Hematopoietic multipotent progenitor cell (in vitro differentiated cells): ENCODE measurements at regions not wholly inside any gene's neighbourhood (a gene's known extent, or its start where the extent isn't known, plus 50 kb on each side); places are given as distances from the start of the nearest gene placed in this dataset.
A peak's percentile ranks its signal among the peaks of the same experiment; 100 is the strongest.

Experiments
- DNase-seq, 3 donors: peaks; one replicate each; pipeline ENCODE4 v3.0.0-alpha.2; 2011 to 2015; ENCODE audit warnings: low read depth in 2 of 3, low spot score in 2 of 3

DNA sequence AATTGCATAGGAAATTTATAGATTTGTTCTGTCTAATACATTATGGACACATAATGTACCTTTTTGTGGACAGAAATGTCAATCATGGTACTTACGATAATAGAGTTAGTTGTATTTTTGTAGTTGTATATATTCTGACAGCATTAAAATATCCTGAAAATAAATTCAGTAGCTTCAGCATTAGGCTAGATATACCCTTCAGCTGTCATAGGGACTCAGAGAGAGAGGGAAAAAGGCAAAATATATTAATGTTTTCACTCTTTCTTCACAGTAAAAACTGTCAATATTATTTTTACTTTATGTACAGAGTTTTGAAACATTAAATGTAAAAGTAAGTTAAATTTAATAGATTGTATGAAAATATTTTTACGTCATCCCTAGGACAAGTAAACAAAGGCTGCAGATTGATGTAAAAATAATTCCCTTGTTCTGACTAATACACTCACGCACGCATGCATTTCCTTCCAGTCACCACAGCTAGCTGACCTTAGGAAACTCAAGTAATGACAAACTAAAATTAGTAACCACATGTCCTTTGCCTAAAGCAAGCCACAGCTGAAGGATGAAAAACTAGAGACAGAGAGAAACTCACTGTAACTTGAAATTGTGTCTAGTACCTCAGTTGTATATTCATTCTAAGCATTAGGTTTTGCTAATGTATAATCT, 104.7 kb upstream of the CARD18 start:
- DNase-seq: peak in 2 of 3 donors; percentile 15

DNA sequence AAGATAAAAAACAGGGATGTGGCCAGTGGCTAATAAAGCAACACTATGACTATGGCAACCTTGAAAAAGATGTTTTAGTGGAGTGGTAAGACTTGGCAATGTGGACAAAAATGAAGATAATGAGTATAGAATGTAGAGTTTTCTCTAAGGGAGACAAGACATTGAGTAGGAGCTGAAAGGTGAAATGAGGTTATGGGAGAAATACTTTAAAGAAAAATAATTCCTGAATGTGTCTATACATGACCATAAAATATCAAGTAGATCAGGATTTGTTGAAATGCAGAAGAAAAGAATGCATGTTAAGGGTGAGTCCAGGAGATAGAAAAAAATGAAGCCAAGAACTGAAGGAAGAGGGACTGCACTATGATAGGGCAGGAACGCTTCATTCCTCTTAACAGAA, 101.6 kb upstream of the CARD18 start:
- no peak for DNase-seq

DNA sequence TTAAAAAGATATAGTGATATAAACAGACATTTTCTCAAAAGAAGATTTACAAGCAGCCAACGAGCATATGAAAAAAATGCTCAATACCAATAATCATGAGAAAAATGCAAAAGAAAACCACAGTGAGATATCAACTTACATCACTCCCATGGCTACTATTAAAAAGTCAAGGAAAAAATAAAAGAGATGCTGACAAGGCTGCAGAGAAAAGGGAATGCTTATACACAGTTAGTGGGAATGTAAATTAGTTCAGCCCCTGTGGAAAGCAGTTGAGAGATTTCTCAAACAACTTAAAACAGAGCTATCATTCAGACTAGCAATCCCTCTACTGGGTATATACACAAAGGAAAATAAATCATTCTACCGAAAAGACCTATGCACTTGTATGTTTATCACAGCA, 97.1 kb upstream of the CARD18 start:
- DNase-seq: no peak

DNA sequence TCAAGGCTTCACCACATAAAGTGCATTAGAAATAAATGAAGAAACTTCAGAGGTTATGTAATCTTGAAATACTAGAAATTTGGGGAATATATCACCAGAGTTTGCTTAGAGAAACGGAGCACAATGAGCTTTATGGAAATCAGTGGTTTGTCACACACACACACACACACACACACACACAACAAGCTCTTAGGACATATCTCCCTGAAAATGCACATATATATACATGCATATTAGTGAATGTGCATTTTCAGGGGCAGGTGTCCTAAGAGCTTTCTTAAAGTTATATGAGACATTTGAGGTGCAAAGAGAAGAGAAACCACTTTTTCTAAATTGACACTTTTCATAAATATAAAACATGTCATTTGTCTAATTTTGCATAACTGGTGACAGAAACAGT, 93.7 kb upstream of the CARD18 start:
- DNase-seq: no peak

DNA sequence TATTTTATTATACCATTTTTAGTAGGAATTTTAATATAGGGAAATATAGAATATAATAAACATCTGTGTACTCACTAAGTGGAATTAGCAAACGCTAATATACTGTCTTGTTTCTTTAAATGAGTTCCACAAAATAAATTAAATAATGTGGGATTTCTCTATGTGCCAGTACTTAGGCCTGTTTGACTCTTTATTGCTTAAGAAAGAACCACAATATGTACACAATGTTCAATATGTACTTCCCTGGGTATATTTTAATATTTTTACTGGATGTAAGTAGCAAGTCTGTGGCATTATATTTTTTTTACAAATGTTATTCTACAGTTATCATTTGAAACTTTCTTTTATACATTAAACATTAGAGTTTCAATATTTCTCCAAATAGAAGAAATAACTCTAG, 92.5 kb upstream of the CARD18 start:
- no peak for DNase-seq

DNA sequence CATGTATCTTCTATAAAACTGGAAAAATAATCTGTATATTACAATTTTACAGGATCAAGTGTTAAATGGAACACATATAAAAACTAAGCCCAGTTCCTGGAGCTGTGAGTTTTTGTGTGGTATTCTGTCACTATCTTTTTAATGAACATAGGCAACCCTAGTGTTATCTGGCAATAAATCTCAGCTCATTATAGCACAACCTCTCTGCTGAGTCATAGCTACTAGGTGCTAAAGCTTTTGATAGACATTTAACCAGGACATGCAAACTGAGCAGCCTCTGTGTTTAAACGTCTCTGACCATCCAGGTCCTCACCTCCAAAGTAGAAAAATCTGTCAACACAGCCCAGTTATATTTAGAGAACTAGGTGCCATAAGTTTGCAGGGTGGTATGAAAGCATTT, 91.0 kb upstream of the CARD18 start:
- DNase-seq: no peak

DNA sequence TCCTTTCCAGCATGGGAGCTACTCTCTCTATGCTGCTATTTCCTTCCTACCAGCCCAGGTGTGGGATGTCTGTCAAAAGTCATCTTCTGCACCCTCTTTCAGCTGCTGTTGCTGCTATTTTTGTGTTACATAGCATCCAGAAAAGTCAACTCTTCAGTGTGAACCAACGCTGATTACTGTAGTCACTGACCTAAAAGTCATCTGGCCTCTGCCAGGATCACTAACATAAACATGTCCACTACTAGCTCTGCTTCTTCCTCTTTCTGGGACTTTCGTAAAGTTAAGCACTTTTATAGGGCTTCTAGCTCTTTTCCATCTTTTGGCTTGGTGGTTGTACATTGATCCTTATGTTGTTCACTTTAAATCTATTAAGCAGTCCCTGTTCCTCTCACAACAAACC, 90.2 kb upstream of the CARD18 start:
- DNase-seq: no peak

DNA sequence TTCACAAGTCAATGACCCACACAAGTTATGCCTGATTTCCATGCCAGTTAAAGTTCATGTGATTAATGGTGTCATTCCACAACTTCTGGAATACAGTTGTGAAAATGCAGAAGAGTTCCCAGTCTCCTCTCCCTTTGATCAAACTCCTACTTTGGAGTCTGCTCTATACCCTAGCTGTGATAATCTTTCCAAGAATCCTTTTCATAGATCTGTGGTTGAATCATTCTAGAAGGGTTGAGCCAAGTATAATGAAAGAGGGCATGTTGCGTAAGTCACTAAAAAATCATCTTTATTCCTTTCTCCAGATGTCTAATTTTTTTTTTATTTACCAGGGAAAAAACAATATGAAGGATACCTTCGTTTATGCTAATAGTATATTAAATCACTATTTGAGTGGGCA, 89.7 kb upstream of the CARD18 start:
- DNase-seq: no peak

DNA sequence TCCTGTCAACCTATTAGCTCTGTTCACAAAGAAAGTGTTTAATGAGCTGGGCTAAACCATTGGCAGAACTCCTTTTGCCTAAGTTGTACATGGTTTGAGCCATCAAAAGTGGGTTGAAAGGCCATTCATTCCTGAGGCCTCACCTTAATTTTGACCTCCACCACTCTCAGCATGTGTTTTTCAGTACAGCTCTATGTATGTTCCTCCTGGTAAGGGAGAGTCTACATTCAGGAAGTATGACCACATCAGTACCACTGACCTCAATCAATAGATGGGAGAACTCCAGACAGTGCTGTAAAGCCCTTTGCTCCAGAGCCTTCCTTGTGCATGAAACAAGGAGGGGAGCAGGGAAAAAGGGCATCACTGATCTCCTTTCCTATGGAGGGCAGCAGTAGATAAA, 87.8 kb upstream of the CARD18 start:
- DNase-seq: no peak

DNA sequence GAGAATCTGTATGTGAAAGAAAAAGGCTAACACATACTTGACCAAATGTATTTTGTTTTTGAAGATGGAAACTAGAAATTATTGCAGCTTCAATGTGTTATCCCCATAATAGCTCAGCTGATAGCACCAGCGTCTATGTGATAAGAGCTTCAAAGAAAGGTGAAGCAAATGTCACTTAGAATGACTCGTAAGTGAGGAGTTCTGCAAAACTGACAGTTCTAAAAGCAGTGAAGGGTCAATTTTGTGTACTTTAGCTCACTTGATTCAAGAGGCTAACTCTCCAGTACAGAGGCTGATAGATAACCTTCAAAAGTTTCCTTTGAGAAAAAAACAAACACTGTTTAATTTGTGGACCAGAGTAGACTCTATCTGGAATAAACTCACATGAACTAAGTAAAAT, 87.2 kb upstream of the CARD18 start:
- no peak for DNase-seq

DNA sequence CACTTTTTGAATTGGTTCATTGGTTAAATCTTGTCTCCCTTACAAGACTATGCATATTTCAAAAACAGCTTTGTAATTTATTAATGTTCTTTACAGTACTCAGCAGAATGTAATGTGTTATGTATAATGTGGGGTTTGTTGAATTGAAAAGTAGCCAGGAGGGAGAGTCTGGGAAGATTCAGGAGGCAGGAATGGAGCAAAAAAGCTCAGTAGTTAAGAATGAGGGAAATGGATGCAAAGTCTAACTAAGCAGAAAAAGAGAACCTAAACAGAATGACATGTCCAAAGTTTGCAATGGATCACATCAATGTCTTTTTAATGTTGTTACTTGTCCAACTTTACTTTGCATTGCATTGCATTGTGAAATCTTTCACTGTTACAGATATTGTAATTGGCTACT, 86.5 kb upstream of the CARD18 start:
- no peak for DNase-seq

DNA sequence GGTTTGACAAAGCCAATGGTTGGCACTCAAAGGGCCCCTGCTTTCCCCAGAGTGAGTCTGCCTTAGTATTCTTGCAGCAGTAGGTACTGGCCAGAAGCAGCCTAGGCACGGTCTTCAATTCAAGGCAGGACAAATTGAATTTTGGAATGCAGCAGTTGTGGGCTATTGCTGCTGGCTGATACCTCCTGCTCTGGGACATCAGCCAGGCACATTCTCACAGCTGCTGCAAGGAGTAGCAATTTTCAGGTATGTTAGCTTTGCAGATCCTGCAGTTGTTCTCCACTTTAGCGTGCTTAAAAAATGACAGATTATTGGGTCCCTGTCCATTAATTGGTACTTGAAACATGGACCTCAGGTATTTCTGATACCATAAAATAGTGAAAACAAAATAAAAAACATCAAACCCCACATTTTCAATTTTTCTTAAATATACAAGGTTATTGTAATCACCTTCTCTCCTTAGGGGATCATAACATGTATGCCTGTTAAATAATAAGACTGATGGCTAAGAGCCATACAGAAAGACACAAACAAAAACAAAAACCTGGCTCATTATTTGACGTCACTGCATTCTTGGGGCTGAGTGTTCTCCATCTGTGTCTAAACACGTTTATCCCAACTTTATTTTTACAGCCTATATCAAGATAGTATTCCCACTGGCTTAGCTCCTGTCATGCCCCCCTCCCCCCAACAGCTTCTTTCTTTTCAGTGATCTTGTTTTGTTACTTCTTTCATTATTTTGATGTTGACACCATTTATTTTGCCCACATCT, 85.1 kb upstream of the CARD18 start:
- DNase-seq: no peak

DNA sequence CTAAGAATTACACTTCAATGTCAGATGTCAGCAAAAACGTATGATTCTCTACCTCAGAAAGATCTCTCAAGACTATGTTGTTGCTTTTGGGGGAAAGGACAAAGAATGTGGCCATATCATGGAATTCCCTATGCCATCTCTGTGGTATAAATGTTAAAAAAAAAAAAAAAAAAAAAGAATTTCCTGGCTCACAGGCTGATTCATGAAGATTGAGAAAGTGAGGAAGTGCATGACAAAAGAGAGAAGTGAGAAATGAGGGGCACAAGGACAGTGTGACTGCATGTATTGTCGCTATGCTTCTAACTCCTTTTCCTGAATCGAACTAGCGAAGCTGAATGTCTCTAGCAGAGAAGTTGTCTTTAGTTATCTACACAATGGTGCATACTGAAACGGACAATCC, 80.6 kb upstream of the CARD18 start:
- peak in 2 of 3 donors; percentile 13 to 35 for DNase-seq

DNA sequence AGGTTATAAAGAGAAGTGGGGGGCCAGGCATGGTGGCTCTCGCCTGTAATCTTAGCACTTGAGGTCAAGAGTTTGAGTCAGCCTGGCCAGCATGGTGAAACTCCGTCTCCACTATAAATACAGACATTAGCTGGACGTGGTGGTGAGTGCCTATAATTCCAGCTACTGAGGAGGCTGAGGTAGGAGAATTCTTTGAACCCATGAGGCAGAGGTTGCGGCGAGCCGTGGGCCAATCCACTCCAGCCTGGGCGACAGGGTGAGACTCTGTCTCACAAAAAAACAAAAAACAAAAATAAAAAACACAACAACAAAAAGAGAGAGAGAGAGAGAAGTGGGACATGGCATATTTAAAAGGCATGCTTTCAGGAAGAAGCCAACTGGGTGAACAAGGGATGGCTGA, 80.1 kb upstream of the CARD18 start:
- no peak for DNase-seq

DNA sequence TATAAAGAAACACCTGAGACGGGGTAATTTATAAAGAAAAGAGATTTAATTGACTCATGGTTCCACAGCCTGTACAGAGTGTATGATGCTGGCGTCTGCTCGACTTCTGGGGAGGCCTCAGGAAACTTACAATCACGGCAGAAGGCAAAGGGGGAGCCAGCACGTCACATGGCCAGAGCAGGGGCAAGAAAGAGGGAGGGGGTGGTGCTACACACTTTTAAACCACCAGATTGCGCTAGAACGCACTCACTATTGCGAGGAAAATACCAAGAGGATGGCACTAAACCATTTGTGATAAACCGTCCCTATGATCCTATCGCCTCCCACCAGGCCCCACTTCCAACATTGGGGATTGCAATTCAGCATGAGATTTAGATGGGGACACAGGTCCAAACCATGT, 79.7 kb upstream of the CARD18 start:
- DNase-seq: no peak

DNA sequence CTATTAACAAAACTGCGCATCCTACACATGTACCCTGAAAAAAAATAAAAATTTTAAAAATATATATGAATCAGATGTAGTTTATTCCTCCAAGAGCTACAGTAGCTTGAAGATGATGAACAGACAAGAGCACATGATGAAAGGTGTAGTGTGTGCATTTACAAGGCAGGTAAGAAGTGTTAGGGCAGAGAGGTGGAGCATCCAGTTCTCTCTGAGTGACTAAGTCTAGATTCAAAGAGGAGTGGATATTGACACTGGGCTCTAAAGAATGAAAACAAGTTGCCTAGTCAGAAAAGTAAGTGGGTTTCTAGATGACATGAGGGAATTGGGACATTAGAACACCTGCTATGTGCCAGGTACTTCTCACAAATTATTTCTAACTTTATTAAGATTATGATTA, 76.0 kb upstream of the CARD18 start:
- no peak for DNase-seq

DNA sequence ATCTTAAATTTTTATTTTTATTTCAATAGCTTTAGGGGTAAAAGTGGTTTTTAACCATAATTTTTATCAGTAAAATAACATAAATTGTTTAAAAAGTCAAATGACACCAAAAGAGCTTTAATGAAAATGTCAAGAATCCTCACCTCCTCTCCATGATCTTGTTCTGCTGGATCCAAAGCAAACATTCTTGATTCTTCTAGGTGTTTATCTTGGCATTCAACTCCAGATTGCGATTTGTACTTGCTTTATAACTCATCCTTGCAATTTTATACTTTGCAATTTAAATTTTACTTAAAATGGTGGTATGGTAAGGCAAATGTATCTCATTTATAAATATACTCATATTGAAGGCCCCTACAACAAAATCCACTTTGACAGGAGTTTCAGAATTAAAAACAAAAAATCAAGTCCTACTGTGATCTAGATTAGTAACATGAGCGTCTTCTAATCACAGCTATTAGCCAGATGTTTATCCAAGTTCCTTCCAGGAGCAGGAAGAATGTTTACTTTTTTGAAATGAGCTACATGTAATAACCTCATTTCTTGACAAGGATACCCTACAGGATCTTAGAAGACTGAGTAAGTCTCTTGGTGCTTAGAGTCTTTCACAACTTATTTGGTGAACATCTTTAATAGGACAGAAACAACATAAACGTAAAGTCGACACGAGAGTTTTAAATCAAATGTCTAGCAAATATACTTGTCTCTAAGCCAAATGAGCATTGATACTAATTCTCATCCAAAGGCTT, 72.4 kb upstream of the CARD18 start:
- DNase-seq: no peak

DNA sequence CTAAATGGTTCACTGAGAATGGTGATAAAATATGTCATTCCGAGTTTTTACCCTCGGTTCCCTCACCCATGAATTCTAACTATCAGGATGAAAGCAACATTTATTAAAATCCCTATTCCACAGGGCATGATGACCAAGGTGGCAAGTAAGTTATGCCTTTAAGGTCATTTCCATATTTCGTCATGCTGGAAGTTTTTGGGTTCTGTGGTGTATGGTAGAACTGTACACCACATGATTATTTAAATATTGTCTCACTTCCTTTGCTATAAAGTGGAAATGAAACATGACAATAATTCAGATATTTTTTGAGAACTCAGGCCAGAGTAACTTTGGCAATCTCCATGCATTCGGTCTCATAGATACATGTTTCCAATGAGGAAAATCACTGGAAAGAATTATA, 68.5 kb upstream of the CARD18 start:
- DNase-seq: no peak

DNA sequence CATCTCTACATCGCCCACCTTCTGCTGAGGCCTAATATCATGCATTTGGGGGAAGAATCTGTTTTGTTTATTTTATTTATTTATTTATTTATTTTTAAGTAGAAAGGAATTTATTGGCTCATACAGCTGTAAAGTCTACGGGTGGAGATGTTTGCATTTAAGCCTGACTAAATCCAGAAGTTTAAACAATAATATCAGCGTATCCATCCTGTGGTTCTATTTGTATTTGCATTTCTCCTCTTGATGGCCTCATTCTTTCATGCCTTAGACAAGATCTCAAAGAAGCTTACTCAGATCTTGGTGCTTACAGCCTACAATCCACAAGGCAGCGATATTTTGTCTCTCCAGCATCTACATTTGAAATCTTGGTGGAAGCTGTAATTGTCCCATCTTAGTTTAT, 67.1 kb upstream of the CARD18 start:
- DNase-seq: no peak

DNA sequence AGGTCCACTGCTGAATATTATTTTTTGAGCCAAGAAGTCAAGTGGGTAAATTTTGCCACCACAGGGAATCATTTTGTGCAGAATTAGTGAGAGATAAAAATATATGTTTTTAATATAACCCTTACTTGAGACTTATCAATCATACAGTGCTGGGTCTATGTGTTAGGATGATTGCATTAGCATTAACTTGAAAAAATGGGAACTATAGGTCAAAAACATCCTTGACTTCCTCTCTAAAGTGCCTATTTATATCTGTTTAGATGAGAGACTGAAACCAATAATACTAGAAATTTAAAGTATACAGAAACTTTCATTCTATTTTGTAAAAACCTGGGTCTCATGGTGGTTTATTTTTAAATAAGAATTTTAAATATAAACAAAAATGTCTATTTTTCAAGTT, 65.1 kb upstream of the CARD18 start:
- no peak for DNase-seq

DNA sequence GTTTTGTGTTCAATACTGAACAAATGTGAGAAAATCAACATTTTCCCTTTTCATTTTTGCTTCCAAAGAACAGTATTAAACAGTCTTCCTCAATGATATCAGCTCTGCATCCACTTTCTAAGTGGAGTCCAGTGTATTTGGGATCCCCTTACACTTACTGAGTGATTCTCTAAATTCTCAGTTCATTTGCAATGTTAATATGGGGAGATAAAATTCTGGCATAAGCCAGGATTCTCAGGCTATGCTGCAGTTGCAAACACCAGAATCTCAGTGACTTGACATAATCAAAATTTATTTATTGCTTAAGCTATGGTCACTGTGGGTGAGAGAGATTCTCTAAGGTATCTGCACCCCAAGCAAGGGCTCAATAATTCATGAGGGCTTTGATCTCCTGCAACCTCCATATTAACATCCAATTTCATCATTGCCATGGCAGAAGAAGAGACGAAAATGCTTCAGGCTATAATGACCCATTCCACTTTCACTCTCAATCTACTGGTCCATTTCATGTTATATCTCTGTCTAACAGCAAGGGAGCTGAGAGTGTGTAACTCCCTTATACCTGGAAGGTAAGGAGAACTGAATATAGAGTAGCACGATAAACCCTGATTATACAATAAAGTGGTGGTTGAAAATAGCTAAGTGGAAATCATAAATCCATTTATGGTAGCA, 64.1 kb upstream of the CARD18 start:
- DNase-seq: no peak
